HepG2 (cell line): ENCODE measurements at regions not wholly inside any gene's neighbourhood (a gene's known extent, or its start where the extent isn't known, plus 50 kb on each side); places are given as distances from the start of the nearest gene placed in this dataset.

Experiments used
- ATAC-seq: fragments of 200-7000 bp; cut with Tn5 transposase; 3 replicates; pipeline ENCODE4 v1.9.1; 2020; ENCODE audit warnings: mild to moderate bottlenecking, moderate library complexity
- BruUV-seq: library from RNA; stranded (reverse); fragments of 400-500 nt; replicated peaks from 2 replicates; lab custom pipeline; 2021; lab: Mats Ljungman, UMichigan
- CTCF ChIA-PET: fragments of 300-600 bp; formaldehyde crosslinking; extraction: SDS; loops from one replicate; lab custom pipeline; 2021; ENCODE audit warnings: low total read pairs, inconsistent platforms, low intra/inter-chr PET ratio; lab: Yijun Ruan, JAX
- POLR2A ChIA-PET: fragments of 350-600 bp; sonication (Branson Sonifier 250); formaldehyde crosslinking; loops from one replicate; lab custom pipeline; 2020; ENCODE audit warnings: antibody characterized with exemption, inconsistent platforms; lab: Yijun Ruan, JAX
- DNase-seq: peaks from one replicate; pipeline ENCODE4 v3.0.0-alpha.2; 2015; ENCODE audit warnings: low spot score
- FAIRE-seq: peaks from 3 replicates; lab custom pipeline; 2011; peaks lifted over from hg19 to GRCh38; lab: Jason Lieb, UNC
- H2AFZ ChIP-seq: one replicate; pipeline ENCODE4 v1.6.1; 2011; ENCODE audit warnings: low read length, inconsistent platforms
- H3K27ac ChIP-seq: fragments of 300-600 bp; 3 replicates; pipeline ENCODE4 v1.8.0; 2011; ENCODE audit warnings: mixed run types, mild to moderate bottlenecking, mixed read lengths, low read length, inconsistent platforms; ENCODE audit not compliant: insufficient read depth; ENCODE audit errors: extremely low read length
- H3K27me3 ChIP-seq, 2 experiments: fragments of 200-600 bp in 1 of 2; 2 replicates in 1 of 2; 3 replicates in 1 of 2; pipeline versions ENCODE4 v1.6.0 to v1.8.0; 2011; ENCODE audit warnings: low read length in 2 of 2, mild to moderate bottlenecking in 2 of 2, moderate library complexity in 2 of 2, inconsistent platforms in 1 of 2; ENCODE audit not compliant: insufficient read depth in 2 of 2, control insufficient read depth in 1 of 2
- H3K36me3 ChIP-seq, 2 experiments: fragments of 200-600 bp in 1 of 2; replicated peaks in 1 of 2; 2 replicates in 1 of 2; 3 replicates in 1 of 2; pipeline versions ENCODE4 v1.5.1 to v1.8.0; 2011; ENCODE audit warnings: low read length in 2 of 2, inconsistent platforms in 1 of 2; ENCODE audit not compliant: insufficient read depth in 2 of 2, control insufficient read depth in 1 of 2
- H3K4me1 ChIP-seq: 2 replicates; pipeline ENCODE4 v1.5.1; 2012; ENCODE audit warnings: low read length, inconsistent platforms; ENCODE audit not compliant: insufficient read depth
- H3K4me2 ChIP-seq: 2 replicates; pipeline ENCODE4 v1.6.0; 2011; ENCODE audit warnings: low read depth, low read length, inconsistent platforms
- H3K4me3 ChIP-seq, 3 experiments: fragments of 200-600 bp in 1 of 3; sonication (generic), shearing (Covaris generic) in 1 of 3; replicated peaks in 1 of 3; 2 replicates each; pipeline ENCODE4 v1.5.1; 2011 to 2016; ENCODE audit warnings: low read length in 3 of 3, inconsistent platforms in 2 of 3, low read depth in 2 of 3, mild to moderate bottlenecking in 2 of 3, control low read depth in 1 of 3, mixed read lengths in 1 of 3; ENCODE audit not compliant: insufficient read depth in 1 of 3
- H3K79me2 ChIP-seq: one replicate; pipeline ENCODE4 v1.6.1; 2011; ENCODE audit warnings: low read length, inconsistent platforms; ENCODE audit not compliant: insufficient read depth
- H3K9ac ChIP-seq: 2 replicates; pipeline ENCODE4 v1.6.0; 2011; ENCODE audit warnings: mild to moderate bottlenecking, low read depth, low read length, inconsistent platforms; ENCODE audit not compliant: insufficient read depth
- H3K9me3 ChIP-seq: 2 replicates; pipeline ENCODE4 v1.5.1; 2012; ENCODE audit warnings: mild to moderate bottlenecking, low read length
- H4K20me1 ChIP-seq: 2 replicates; pipeline ENCODE4 v1.6.0; 2011; ENCODE audit warnings: inconsistent platforms, mild to moderate bottlenecking, low read length, moderate library complexity; ENCODE audit not compliant: insufficient read depth
- BCL3 ChIP-seq: sonication (generic); formaldehyde crosslinking; IDR thresholded peaks from 2 replicates; pipeline ENCODE4 v1.5.1; 2020; ENCODE audit warnings: mild to moderate bottlenecking, missing genetic modification reagents, moderate library complexity
- IKZF5 ChIP-seq: IDR thresholded peaks from 2 replicates; pipeline ENCODE4 v1.6.1; 2018; ENCODE audit warnings: missing genetic modification reagents, mild to moderate bottlenecking, missing compliant biosample characterization
- KLF13 ChIP-seq: sonication (generic); formaldehyde crosslinking; IDR thresholded peaks from 2 replicates; pipeline ENCODE4 v1.4.0; 2020; ENCODE audit warnings: mild to moderate bottlenecking, missing genetic modification reagents
- RNF219 ChIP-seq: sonication (generic); formaldehyde crosslinking; IDR thresholded peaks from 2 replicates; pipeline ENCODE4 v1.5.0; 2020; ENCODE audit warnings: mild to moderate bottlenecking, missing genetic modification reagents
- SETDB1 ChIP-seq: sonication (generic); formaldehyde crosslinking; IDR thresholded peaks from 2 replicates; pipeline ENCODE4 v1.5.1; 2020; ENCODE audit warnings: missing genetic modification reagents, mild to moderate bottlenecking, borderline replicate concordance
- STAG1 ChIP-seq: sonication (generic); formaldehyde crosslinking; IDR thresholded peaks from 2 replicates; pipeline ENCODE4 v1.4.0; 2020; ENCODE audit warnings: missing genetic modification reagents
- USF2 ChIP-seq, 2 experiments: sonication (generic) in 1 of 2; formaldehyde crosslinking in 1 of 2; IDR thresholded peaks; 2 replicates each; pipeline versions ENCODE4 v1.5.1 to v1.6.1; 2011 to 2020; ENCODE audit warnings: borderline replicate concordance in 1 of 2, low read depth in 1 of 2, low read length in 1 of 2, mild to moderate bottlenecking in 1 of 2, missing genetic modification reagents in 1 of 2, moderate library complexity in 1 of 2
- ZBTB1 ChIP-seq: sonication (generic); formaldehyde crosslinking; IDR thresholded peaks from 2 replicates; pipeline ENCODE4 v1.4.0; 2020; ENCODE audit warnings: missing genetic modification reagents, borderline replicate concordance
- ZMAT5 ChIP-seq: sonication (generic); formaldehyde crosslinking; IDR thresholded peaks from 2 replicates; pipeline ENCODE4 v1.5.0; 2020; ENCODE audit warnings: mild to moderate bottlenecking, low read depth, missing genetic modification reagents, borderline replicate concordance
- ZNF687 ChIP-seq: sonication (generic); formaldehyde crosslinking; IDR thresholded peaks from 2 replicates; pipeline ENCODE4 v1.5.1; 2020; ENCODE audit warnings: mild to moderate bottlenecking, missing genetic modification reagents, moderate library complexity
- ZNF709 ChIP-seq: sonication (generic); formaldehyde crosslinking; IDR thresholded peaks from 2 replicates; pipeline ENCODE4 v1.5.0; 2020; ENCODE audit warnings: mild to moderate bottlenecking, missing genetic modification reagents
- ZNF891 ChIP-seq: sonication (generic); formaldehyde crosslinking; IDR thresholded peaks from 2 replicates; pipeline ENCODE4 v1.5.0; 2020; ENCODE audit warnings: mild to moderate bottlenecking, missing genetic modification reagents
- WGBS: methylation state at CpG from one replicate; pipeline ENCODE4 v1.1.6; 2017; ENCODE audit warnings: low lambda C conversion rate; 5-methylcytosine and 5-hydroxymethylcytosine counted together
- in situ Hi-C: cut with HindIII; loops from 2 replicates; pipeline ENCODE4 v1.10.0; 2017; ENCODE audit warnings: low pct_unique_long_range_greater_than_20kb; ENCODE audit not compliant: extremely low pct_ligation_motif_present
- intact Hi-C: fragments of 100-400 bp; cut with micrococcal nuclease; formaldehyde crosslinking; loops from one replicate; pipeline ENCODE4 v1.10.0; 2022; ENCODE audit not compliant: unreplicated experiment

GRCh38 chr3:72134989-72135451, 350.1 kb upstream of the PROK2 start:
- Histone ChIP-seq H3K79me2 (no peaks in the 10 kb centered on the region), H3K4me2 (no peak overlapping the region), H3K4me1 (no peaks in the 10 kb centered on the region; the same call in 1 of the 2 replicates), H3K9ac (no peak overlapping the region), H4K20me1 (no peaks in the 10 kb centered on the region), H3K4me3 (no peak overlapping the region), H3K9me3 (no peaks in the 10 kb centered on the region), H3K27ac (no peak overlapping the region), H2AFZ (no peak overlapping the region), H3K27me3 (peaks cover 0 to 9% of the 10 kb centered on the region in 2 experiments; a peak in 1 of 5 replicates), H3K36me3 (no peaks in the 10 kb centered on the region)
- ATAC-seq, result no peak
- in situ Hi-C loops, result no loop called here
- intact Hi-C loops, result no loop called here
- POLR2A ChIA-PET, result no interaction called here
- no peak for DNase-seq
- WGBS, result 66% methylated on average over 3 of the region's 6 CpGs
- CTCF ChIA-PET, result no interaction called here
- no peak for FAIRE-seq
- no TSS peak for BruUV-seq
- TF ChIP-seq USF2 (IDR thresholded peaks at IDR 0.05; ENCODE audit: low read depth, low read length) (no peak), USF2 (CRISPR knock-in tag; IDR thresholded peaks at IDR 0.05; ENCODE audit: borderline replicate concordance) (no peak), ZNF709 (no peak), ZNF891 (CRISPR knock-in tag) (no peak), SETDB1 (CRISPR knock-in tag) (no peak), ZBTB1 (CRISPR knock-in tag) (no peak), BCL3 (CRISPR knock-in tag) (no peak), STAG1 (CRISPR knock-in tag) (no peak), ZNF687 (CRISPR knock-in tag) (no peak), RNF219 (CRISPR knock-in tag) (no peak), KLF13 (no peak), IKZF5 (CRISPR knock-in tag) (no peak), ZMAT5 (no peak)
